ENCODE measurements at regions not wholly inside any gene's neighbourhood (a gene's known extent, or its start where the extent isn't known, plus 50 kb on each side); places are given as distances from the start of the nearest gene placed in this dataset.

- TF ChIP-seq CTCF (IDR thresholded peaks at IDR 0.05) (no peak), POLR2AphosphoS5 (IDR thresholded peaks at IDR 0.05) (no peak), EP300 (IDR thresholded peaks at IDR 0.05) (no peak)
Measured at GRCh38 chr10:85537561-85537960, 829.0 kb downstream of the GRID1 start.
